Activated CD4-positive, alpha-beta memory T cell treated with anti-CD3 and anti-CD28 coated beads, Interleukin-2, amount 10 ng/mL, durations not matched to agents 7 days and 5 days (primary cell): ENCODE measurements at regions not wholly inside any gene's neighbourhood (a gene's known extent, or its start where the extent isn't known, plus 50 kb on each side); places are given as distances from the start of the nearest gene placed in this dataset.
"Not testable (repeated sequence)": the region's sequence is repeated elsewhere in the genome, so short reads cannot be mapped to it uniquely, and the experiment has no call there.

Experiments used
- CTCF ChIA-PET: fragments of 350-600 bp; sonication (Branson Sonifier 250); formaldehyde crosslinking; loops from one replicate; lab custom pipeline; 2021; ENCODE audit warnings: antibody characterized with exemption, inconsistent platforms; lab: Charles Lee
- POLR2A ChIA-PET: fragments of 350-600 bp; sonication (Branson Sonifier 250); formaldehyde crosslinking; loops from one replicate; lab custom pipeline; 2021; ENCODE audit warnings: antibody characterized with exemption; lab: Charles Lee
- DNase-seq: peaks from one replicate; pipeline ENCODE4 v3.0.0-alpha.2; 2020
- H3K27ac Mint-ChIP-seq: one replicate; pipeline ENCODE4 v1.8.0; 2021; ENCODE audit warnings: mild to moderate bottlenecking, mixed read lengths
- H3K27me3 Mint-ChIP-seq: one replicate; pipeline ENCODE4 v1.8.0; 2021; ENCODE audit warnings: mixed read lengths
- H3K36me3 Mint-ChIP-seq: one replicate; pipeline ENCODE4 v1.8.0; 2021; ENCODE audit warnings: low read depth, mixed read lengths
- H3K4me1 Mint-ChIP-seq: one replicate; pipeline ENCODE4 v1.8.0; 2021; ENCODE audit warnings: mixed read lengths
- H3K4me3 Mint-ChIP-seq: one replicate; pipeline ENCODE4 v1.8.0; 2021; ENCODE audit warnings: mild to moderate bottlenecking, mixed read lengths
- H3K9me3 Mint-ChIP-seq: one replicate; pipeline ENCODE4 v1.8.0; 2021; ENCODE audit warnings: mixed read lengths

GRCh38 chr11:45412051-45412471, 125.9 kb upstream of the SYT13 start:
- H3K27me3 Mint-ChIP-seq = peaks cover 27% of the 10 kb centered on the region
- ChIA-PET CTCF (no interaction called here), POLR2A (no interaction called here)
- no peak overlapping the region for H3K4me3 Mint-ChIP-seq
- no peak for DNase-seq
- H3K36me3 Mint-ChIP-seq = no peaks in the 10 kb centered on the region
- no peaks in the 10 kb centered on the region for H3K9me3 Mint-ChIP-seq
- H3K4me1 Mint-ChIP-seq = no peaks in the 10 kb centered on the region
- no peak overlapping the region for H3K27ac Mint-ChIP-seq

DNA sequence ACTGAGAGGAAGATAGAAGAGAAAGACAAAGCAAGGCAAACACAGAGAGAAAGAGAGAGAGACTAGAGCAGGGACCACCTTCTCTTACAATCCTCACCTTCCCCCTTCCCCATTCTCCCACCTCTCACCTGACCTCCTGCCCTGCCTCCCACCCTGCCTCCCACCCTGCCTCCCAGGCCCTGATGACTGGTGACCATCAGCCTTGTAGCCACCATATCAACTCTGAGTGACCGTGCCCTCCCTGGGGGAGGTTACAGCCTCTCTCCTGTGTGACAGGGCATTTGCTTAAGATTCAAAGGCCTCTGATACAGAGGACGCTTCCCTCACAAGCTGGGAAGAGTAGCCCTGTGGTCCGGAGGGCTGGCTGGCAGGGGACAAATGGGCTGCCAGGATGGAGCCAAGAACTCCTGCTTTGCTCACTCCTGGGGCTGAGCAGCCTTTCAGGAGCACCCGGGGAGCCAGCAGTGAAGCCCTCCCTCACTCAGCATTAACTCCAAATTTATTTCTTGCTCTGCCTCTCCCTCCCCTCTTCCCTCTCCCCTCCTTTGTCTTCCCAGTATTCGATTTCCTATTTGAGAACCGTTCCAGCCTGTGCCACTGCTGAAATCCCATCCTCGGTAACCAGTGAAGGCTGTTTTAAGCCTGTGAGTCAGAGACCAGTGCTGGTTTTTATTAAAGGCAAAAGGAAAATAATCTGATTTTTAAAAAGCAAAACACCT, 125.2 kb upstream of the SYT13 start:
- Mint-ChIP-seq H3K27me3 (peaks cover 27% of the 10 kb centered on the region), H3K27ac (no peak overlapping the region), H3K36me3 (no peaks in the 10 kb centered on the region), H3K9me3 (no peaks in the 10 kb centered on the region), H3K4me3 (no peak overlapping the region), H3K4me1 (no peaks in the 10 kb centered on the region)
- POLR2A ChIA-PET = no interaction called here
- CTCF ChIA-PET = no interaction called here
- DNase-seq = no peak

GRCh38 chr11:45410391-45411227, 124.5 kb upstream of the SYT13 start:
- Mint-ChIP-seq H3K4me3 (no peak overlapping the region), H3K27me3 (peaks cover 27% of the 10 kb centered on the region), H3K27ac (no peak overlapping the region), H3K4me1 (no peaks in the 10 kb centered on the region), H3K36me3 (no peaks in the 10 kb centered on the region), H3K9me3 (no peaks in the 10 kb centered on the region)
- DNase-seq = no peak
- POLR2A ChIA-PET = no interaction called here
- CTCF ChIA-PET = no interaction called here

- Mint-ChIP-seq H3K27me3 (peaks cover 28% of the 10 kb centered on the region), H3K4me1 (no peaks in the 10 kb centered on the region), H3K27ac (no peak overlapping the region), H3K4me3 (no peak overlapping the region), H3K9me3 (no peaks in the 10 kb centered on the region), H3K36me3 (no peaks in the 10 kb centered on the region)
- DNase-seq = no peak
- CTCF ChIA-PET = interaction anchor here (0.5 kb wide), 1 partner anchor 36 kb away, joined by 3 read pairs; no protein-coding TSS in a partner anchor
- POLR2A ChIA-PET = no interaction called here
Measured at GRCh38 chr11:45409587-45409986, 123.4 kb upstream of the SYT13 start.

DNA sequence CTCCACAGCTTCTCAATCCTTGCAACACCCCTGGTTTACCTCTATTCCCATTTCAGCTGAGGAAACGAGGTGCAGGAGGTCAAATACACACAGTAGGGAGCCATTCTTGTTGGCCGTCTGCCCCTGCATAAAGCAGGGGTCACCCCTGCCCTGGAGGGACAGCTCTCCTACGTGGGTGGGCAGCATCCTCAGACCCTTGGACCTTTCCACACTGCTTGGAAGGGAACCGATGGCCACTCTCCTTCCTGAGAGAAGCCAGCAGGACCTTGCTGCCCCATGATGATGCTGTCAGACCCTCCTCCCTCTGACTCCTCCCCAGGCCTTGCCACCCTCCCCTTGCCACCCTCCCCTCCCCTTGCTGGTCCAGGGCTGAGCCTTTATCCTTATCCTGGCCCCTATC, 121.1 kb upstream of the SYT13 start:
- H3K27me3 Mint-ChIP-seq = peaks cover 21% of the 10 kb centered on the region
- ChIA-PET POLR2A (no interaction called here), CTCF (interaction anchor here (0.6 to 1.1 kb wide), 5 partner anchors 9 to 364 kb away, joined by 3 read pairs; no protein-coding TSS in a partner anchor)
- H3K4me1 Mint-ChIP-seq = no peaks in the 10 kb centered on the region
- no peaks in the 10 kb centered on the region for H3K9me3 Mint-ChIP-seq
- H3K36me3 Mint-ChIP-seq = no peaks in the 10 kb centered on the region
- DNase-seq = no peak
- no peak overlapping the region for H3K27ac Mint-ChIP-seq
- no peak overlapping the region for H3K4me3 Mint-ChIP-seq

- POLR2A ChIA-PET = no interaction called here
- no peak overlapping the region for H3K27ac Mint-ChIP-seq
- H3K4me1 Mint-ChIP-seq = no peaks in the 10 kb centered on the region
- CTCF ChIA-PET = interaction anchor here (0.9 to 1.3 kb wide), 4 partner anchors 11 to 366 kb away, joined by 3 read pairs; no protein-coding TSS in a partner anchor
- DNase-seq = no peak
- no peak overlapping the region for H3K4me3 Mint-ChIP-seq
- H3K36me3 Mint-ChIP-seq = no peaks in the 10 kb centered on the region
- H3K9me3 Mint-ChIP-seq = no peaks in the 10 kb centered on the region
- H3K27me3 Mint-ChIP-seq = peaks cover 15% of the 10 kb centered on the region
Measured at GRCh38 chr11:45405916-45406670, 120.0 kb upstream of the SYT13 start.

DNA sequence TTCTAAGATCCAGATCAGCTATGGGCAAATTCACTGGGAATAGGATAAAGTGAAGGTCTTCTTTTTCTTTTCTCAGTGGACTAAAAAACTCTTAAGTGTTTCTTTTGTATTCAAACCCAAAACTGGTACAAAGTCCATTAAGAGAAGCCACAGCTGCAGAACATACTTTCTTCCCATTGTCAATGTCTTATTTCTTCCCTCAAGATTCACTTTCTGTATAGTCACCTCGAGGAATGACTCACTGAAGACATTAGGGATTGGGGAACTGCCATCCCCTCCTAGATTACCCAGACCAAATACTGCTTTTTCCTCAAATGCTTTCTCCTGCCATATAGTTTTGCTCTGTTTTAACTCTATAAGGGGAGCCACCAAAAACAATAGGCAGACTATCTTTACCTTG, 117.4 kb upstream of the SYT13 start:
- H3K27ac Mint-ChIP-seq, H3K4me3 Mint-ChIP-seq, H3K27me3 Mint-ChIP-seq, DNase-seq, H3K4me1 Mint-ChIP-seq, CTCF ChIA-PET, H3K9me3 Mint-ChIP-seq, H3K36me3 Mint-ChIP-seq: not testable (repeated sequence)
- POLR2A ChIA-PET = interaction anchor here (0.7 kb wide), 1 partner anchor 11 kb away, joined by 5 read pairs; no protein-coding TSS in a partner anchor

DNA sequence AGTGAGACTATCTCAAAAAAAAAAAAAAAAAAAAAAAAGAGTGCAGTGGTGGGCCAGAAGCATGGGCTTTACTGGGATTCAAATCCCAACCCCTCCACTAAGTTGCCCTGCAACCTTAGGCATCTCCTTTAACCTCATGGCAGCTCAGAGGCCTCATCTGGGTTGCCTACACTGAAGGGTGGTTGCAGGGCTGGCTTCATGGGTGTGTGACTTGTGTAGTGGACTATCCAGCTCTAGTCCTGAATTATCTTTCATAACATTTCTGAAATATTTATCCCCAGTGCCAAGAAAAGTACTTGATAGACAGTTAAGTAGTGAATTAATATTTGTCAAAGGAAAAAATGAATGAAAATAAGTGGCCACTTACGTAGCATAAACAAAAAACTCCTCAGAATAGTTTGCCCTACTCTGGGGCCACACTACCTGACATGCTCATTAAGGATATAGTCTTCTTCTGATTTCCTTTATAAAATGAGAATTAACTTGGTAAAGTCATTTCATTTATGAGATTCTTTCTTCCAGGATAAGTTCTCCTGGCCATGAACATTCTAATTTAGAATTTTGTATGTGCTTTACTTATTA, 116.0 kb upstream of the SYT13 start:
- CTCF ChIA-PET = no interaction called here
- no peak for DNase-seq
- H3K27me3 Mint-ChIP-seq = peaks cover 4% of the 10 kb centered on the region
- no peaks in the 10 kb centered on the region for H3K36me3 Mint-ChIP-seq
- H3K4me3 Mint-ChIP-seq = no peak overlapping the region
- H3K9me3 Mint-ChIP-seq = no peaks in the 10 kb centered on the region
- POLR2A ChIA-PET = no interaction called here
- no peaks in the 10 kb centered on the region for H3K4me1 Mint-ChIP-seq
- no peak overlapping the region for H3K27ac Mint-ChIP-seq

GRCh38 chr11:45400591-45400990, 114.5 kb upstream of the SYT13 start:
- POLR2A ChIA-PET = no interaction called here
- no peak for DNase-seq
- no peak overlapping the region for H3K4me3 Mint-ChIP-seq
- H3K27ac Mint-ChIP-seq = no peak overlapping the region
- CTCF ChIA-PET = interaction anchor here (1.0 kb wide), 1 partner anchor 30 kb away, joined by 5 read pairs; no protein-coding TSS in a partner anchor
- no peaks in the 10 kb centered on the region for H3K4me1 Mint-ChIP-seq
- no peaks in the 10 kb centered on the region for H3K36me3 Mint-ChIP-seq
- peaks cover 4% of the 10 kb centered on the region for H3K27me3 Mint-ChIP-seq
- H3K9me3 Mint-ChIP-seq = no peaks in the 10 kb centered on the region

DNA sequence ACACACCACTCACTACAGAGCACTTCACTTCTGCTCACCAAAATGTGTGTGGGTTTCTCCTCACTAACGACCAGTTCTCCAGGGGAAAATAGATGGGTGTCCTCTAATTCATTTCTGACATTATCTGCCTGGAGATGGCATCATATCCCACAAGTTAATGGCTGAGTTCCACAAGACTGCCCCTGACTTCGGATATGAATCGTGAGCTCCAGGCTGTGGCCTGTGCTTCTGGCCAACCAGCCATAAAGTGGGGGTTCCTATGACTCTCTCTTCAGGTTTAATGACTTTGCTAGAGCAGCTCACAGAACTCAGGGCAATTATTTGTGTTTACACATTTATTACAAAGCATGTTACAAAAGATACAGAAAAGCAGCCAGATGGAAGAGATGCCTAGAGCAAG, 113.0 kb upstream of the SYT13 start:
- ChIA-PET CTCF (no interaction called here), POLR2A (no interaction called here)
- H3K36me3 Mint-ChIP-seq = no peaks in the 10 kb centered on the region

DNA sequence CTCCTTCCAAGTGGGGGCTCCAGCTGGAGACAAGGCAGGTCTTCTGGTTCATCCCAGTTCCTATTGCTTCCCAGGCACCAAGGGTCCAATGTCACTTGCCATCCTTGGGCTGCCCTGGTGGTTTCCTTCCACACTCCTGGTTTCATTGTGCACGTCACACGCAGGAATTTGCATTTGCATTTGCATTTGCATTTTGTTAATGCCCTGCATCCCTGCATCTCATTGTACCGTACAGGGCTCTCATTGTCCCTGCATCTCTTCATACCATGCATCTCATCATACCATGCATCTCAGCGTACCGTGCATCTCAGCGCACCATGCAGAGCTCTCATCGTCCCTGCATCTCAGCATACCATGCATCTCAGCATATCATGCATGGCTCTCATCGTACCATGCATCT, 112.2 kb upstream of the SYT13 start:
- Mint-ChIP-seq H3K36me3 (no peaks in the 10 kb centered on the region), H3K27ac (no peak overlapping the region), H3K27me3 (no peaks in the 10 kb centered on the region), H3K4me3 (no peak overlapping the region), H3K9me3 (no peaks in the 10 kb centered on the region), H3K4me1 (no peaks in the 10 kb centered on the region)
- no peak for DNase-seq
- POLR2A ChIA-PET = no interaction called here
- CTCF ChIA-PET = no interaction called here

More for the DNA sequence above, 113.0 kb upstream of the SYT13 start:
- Mint-ChIP-seq H3K4me3 (no peak overlapping the region), H3K9me3 (no peaks in the 10 kb centered on the region), H3K27ac (no peak overlapping the region), H3K4me1 (no peaks in the 10 kb centered on the region), H3K27me3 (no peaks in the 10 kb centered on the region)
- DNase-seq = no peak

- DNase-seq = no peak
- H3K4me1 Mint-ChIP-seq = no peaks in the 10 kb centered on the region
- H3K4me3 Mint-ChIP-seq = no peak overlapping the region
- no peaks in the 10 kb centered on the region for H3K27me3 Mint-ChIP-seq
- no peaks in the 10 kb centered on the region for H3K9me3 Mint-ChIP-seq
- no peak overlapping the region for H3K27ac Mint-ChIP-seq
- POLR2A ChIA-PET = no interaction called here
- CTCF ChIA-PET = interaction anchor here (0.9 to 1.1 kb wide), 2 partner anchors 25 to 375 kb away, joined by 3 read pairs; no protein-coding TSS in a partner anchor
- H3K36me3 Mint-ChIP-seq = no peaks in the 10 kb centered on the region
Measured at GRCh38 chr11:45396394-45396793, 110.3 kb upstream of the SYT13 start.
